Endodermal cell (in vitro differentiated cells): ENCODE measurements at regions not wholly inside any gene's neighbourhood (a gene's known extent, or its start where the extent isn't known, plus 50 kb on each side); places are given as distances from the start of the nearest gene placed in this dataset.

Experiments used
- DNase-seq: peaks from one replicate; pipeline ENCODE4 v3.0.0-alpha.2; 2017
- H3K27ac ChIP-seq: 2 replicates; pipeline ENCODE4 v1.5.1; 2013; ENCODE audit warnings: mild to moderate bottlenecking, low read depth, low read length, moderate library complexity
- H3K27me3 ChIP-seq: 2 replicates; pipeline ENCODE4 v1.6.1; 2013; ENCODE audit warnings: mild to moderate bottlenecking, low read length, moderate library complexity; ENCODE audit not compliant: insufficient read depth, control insufficient read depth, poor library complexity, severe bottlenecking
- H3K36me3 ChIP-seq: 2 replicates; pipeline ENCODE4 v1.7.0; 2013; ENCODE audit warnings: mild to moderate bottlenecking, low read length, moderate library complexity; ENCODE audit not compliant: control insufficient read depth, insufficient read depth
- H3K4me1 ChIP-seq: one replicate; pipeline ENCODE4 v1.7.0; 2013; ENCODE audit warnings: low read length; ENCODE audit not compliant: control insufficient read depth, insufficient read depth
- H3K4me3 ChIP-seq: 2 replicates; pipeline ENCODE4 v1.5.1; 2013; ENCODE audit warnings: mild to moderate bottlenecking, low read length, moderate library complexity
- H3K9ac ChIP-seq: 2 replicates; pipeline ENCODE4 v1.6.1; 2013; ENCODE audit warnings: mild to moderate bottlenecking, low read length, moderate library complexity; ENCODE audit not compliant: poor library complexity, severe bottlenecking; ENCODE audit errors: extremely low read depth
- H3K9me3 ChIP-seq: 2 replicates; pipeline ENCODE4 v1.6.1; 2013; ENCODE audit warnings: mild to moderate bottlenecking, low read length, moderate library complexity; ENCODE audit not compliant: control insufficient read depth
- H3K27ac Mint-ChIP-seq: 2 replicates; pipeline ENCODE4 v1.8.0; 2020; ENCODE audit warnings: mixed read lengths
- H3K27me3 Mint-ChIP-seq: 2 replicates; pipeline ENCODE4 v1.8.0; 2021; ENCODE audit warnings: mild to moderate bottlenecking, mixed read lengths; ENCODE audit not compliant: insufficient read depth
- H3K36me3 Mint-ChIP-seq: 2 replicates; pipeline ENCODE4 v1.8.0; 2020; ENCODE audit warnings: low read depth, mixed read lengths
- H3K4me1 Mint-ChIP-seq: 2 replicates; pipeline ENCODE4 v1.8.0; 2020; ENCODE audit warnings: mixed read lengths
- H3K4me3 Mint-ChIP-seq: 2 replicates; pipeline ENCODE4 v1.8.0; 2020; ENCODE audit warnings: mild to moderate bottlenecking, moderate library complexity, mixed read lengths
- H3K9me3 Mint-ChIP-seq: 2 replicates; pipeline ENCODE4 v1.8.0; 2020; ENCODE audit warnings: mild to moderate bottlenecking, mixed read lengths
- CTCF ChIP-seq: fragments of 200-600 bp; sonication (generic); conservative IDR thresholded peaks from 2 replicates; pipeline ENCODE4 v1.5.0; 2021; ENCODE audit warnings: antibody characterized with exemption, mild to moderate bottlenecking
- WGBS, 2 experiments: methylation state at CpG; one replicate each; pipeline versions ENCODE4 v1.1.5 to v1.1.7; 2013; ENCODE audit warnings: missing lambda C conversion rate in 2 of 2, mixed read lengths in 1 of 2; ENCODE audit not compliant: insufficient coverage in 1 of 2, insufficient read length in 1 of 2; 5-methylcytosine and 5-hydroxymethylcytosine counted together

GRCh38 chrX:15931362-15931761 is 76.7 kb upstream of the AP1S2 start:
- H3K9me3 ChIP-seq, result no peaks in the 10 kb centered on the region
- H3K4me3 ChIP-seq, result no peak overlapping the region
- Mint-ChIP-seq H3K36me3 (no peaks in the 10 kb centered on the region), H3K9me3 (no peaks in the 10 kb centered on the region), H3K4me3 (no peak overlapping the region), H3K27ac (no peak overlapping the region), H3K27me3 (no peaks in the 10 kb centered on the region), H3K4me1 (peaks cover 55% of the 10 kb centered on the region)
- no peak for TF ChIP-seq CTCF
- 100% methylated on average over 1 of the region's 3 CpGs; no CpG with 5 or more reads in 1 of the 2 experiments for WGBS, 2 experiments
- peaks cover 7% of the 10 kb centered on the region for H3K4me1 ChIP-seq
- H3K27me3 ChIP-seq, result no peaks in the 10 kb centered on the region
- no peak for DNase-seq
- no peak overlapping the region for H3K27ac ChIP-seq
- no peaks in the 10 kb centered on the region for H3K36me3 ChIP-seq
- no peak overlapping the region for H3K9ac ChIP-seq

- peaks cover 7% of the 10 kb centered on the region for H3K4me1 ChIP-seq
- no peaks in the 10 kb centered on the region for H3K9me3 ChIP-seq
- H3K36me3 ChIP-seq, result no peaks in the 10 kb centered on the region
- no peak overlapping the region for H3K27ac Mint-ChIP-seq
- TF ChIP-seq CTCF, result peak; percentile 78
- H3K9ac ChIP-seq, result no peak overlapping the region
- H3K27ac ChIP-seq, result no peak overlapping the region
- no peak for DNase-seq
- 0 to 11% methylated on average over 1 to 5 of the region's 5 CpGs for WGBS, 2 experiments
- no peaks in the 10 kb centered on the region for H3K36me3 Mint-ChIP-seq
- no peak overlapping the region for H3K4me3 Mint-ChIP-seq
- no peaks in the 10 kb centered on the region for H3K27me3 Mint-ChIP-seq
- H3K9me3 Mint-ChIP-seq, result no peaks in the 10 kb centered on the region
- H3K4me1 Mint-ChIP-seq, result peaks cover 50% of the 10 kb centered on the region
- H3K4me3 ChIP-seq, result no peak overlapping the region
- no peaks in the 10 kb centered on the region for H3K27me3 ChIP-seq
Measured at GRCh38 chrX:15930585-15930984, 76.0 kb upstream of the AP1S2 start.

- peaks cover 50% of the 10 kb centered on the region for H3K4me1 Mint-ChIP-seq
- Histone ChIP-seq H3K27ac (no peak overlapping the region), H3K4me1 (peaks cover 7% of the 10 kb centered on the region), H3K9ac (no peak overlapping the region), H3K27me3 (no peaks in the 10 kb centered on the region), H3K4me3 (no peak overlapping the region), H3K9me3 (no peaks in the 10 kb centered on the region), H3K36me3 (no peaks in the 10 kb centered on the region)
- DNase-seq, result no peak
- H3K27ac Mint-ChIP-seq, result peak overlapping the region; percentile 13
- no peak for TF ChIP-seq CTCF
- WGBS, 2 experiments, result 80 to 89% methylated on average over 1 to 2 of the region's 2 CpGs
- no peaks in the 10 kb centered on the region for H3K27me3 Mint-ChIP-seq
- no peak overlapping the region for H3K4me3 Mint-ChIP-seq
- no peaks in the 10 kb centered on the region for H3K9me3 Mint-ChIP-seq
- no peaks in the 10 kb centered on the region for H3K36me3 Mint-ChIP-seq
Measured at GRCh38 chrX:15929194-15929593, 74.6 kb upstream of the AP1S2 start.
